ENCODE measurements at regions not wholly inside any gene's neighbourhood (a gene's known extent, or its start where the extent isn't known, plus 50 kb on each side); places are given as distances from the start of the nearest gene placed in this dataset.

DNA sequence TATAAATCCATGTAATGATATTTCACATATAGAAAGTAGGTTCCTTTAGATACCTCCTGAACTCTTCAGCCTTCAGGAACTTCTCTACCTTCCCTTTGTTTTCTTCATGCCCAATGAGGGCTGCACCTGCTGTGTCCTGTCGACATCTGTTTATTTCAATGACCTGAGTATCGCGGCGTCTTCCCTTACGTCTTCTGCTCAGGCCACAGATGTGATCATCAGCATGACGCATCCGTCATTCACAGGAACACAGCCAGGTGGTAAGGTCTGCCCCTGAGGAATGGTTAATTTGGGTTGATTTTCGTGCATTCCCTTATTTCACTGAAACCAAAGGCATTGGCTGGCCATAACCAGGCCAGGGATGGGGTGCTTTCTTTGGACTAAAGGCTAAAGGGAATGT lies 217.1 kb downstream of the MED10 start:
- DNase-seq, result no peak

DNA sequence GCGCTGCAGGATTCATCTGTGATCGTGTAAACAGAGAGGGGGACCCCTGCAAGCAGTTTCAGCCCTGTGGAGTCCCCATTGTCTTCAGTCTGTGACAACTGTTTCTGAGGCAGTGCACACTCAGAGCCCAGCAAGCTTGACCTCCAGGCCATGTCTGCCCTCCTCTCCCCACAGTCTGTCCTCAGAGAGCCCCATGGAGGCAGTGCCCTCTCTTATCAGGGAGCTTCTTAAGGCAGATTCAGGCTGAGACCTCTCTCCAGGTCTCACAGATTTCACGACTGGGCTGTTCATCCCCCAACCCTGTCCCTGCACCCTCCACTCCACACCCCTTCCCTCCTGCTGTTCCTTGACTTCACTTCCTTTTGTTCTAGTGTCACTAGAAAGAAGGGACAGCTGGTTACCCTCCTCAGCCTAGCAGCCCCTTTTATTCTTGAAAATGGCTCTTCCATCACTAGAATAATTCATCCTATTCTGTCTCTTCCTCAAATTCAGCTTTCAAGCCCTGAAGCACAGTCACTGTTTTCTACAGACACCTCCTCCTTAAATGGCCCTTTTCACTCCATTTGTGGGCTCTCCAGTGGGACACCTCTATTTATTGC lies 218.4 kb downstream of the MED10 start:
- DNase-seq, result no peak

DNA sequence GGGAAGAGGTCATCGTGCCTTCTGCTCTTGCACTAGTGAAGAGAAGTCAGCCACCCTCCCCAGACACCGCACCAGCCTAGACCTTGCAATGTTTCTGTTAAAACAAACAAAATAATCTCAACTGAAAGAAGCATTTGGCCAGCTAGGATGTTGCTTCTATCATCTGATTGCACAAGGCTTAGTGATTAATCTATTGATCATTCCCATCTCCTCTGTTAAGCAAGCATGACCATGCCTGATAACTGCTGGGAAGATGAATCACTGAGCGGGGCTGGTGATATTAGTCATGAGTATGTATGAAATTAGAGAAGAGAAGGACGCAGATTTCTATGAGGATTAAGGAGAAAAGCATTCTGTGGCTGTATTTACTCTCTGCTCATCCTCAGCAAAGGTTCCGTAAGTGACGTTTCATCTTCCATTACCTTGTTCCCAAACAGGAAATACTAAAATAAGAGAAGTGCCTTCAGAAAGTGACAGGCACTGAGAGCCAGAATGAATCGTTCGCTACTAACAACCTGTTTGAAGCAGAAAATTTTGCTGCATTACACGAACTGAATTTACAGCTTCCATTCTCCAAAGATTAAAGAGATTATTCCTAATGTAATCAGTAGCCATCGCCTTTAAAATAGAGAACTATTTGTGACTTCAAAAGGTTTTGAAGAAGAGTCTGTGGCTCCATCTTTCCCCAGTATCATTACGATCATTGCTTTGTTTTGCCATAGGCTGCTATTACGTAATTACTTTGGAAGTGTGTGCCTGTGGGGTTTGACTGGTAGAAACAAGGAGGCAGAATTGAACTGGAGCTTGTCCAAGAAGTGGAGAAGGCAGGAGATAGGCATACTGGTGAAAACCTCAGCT lies 219.1 kb downstream of the MED10 start:
- peak; percentile 97 for DNase-seq

DNA sequence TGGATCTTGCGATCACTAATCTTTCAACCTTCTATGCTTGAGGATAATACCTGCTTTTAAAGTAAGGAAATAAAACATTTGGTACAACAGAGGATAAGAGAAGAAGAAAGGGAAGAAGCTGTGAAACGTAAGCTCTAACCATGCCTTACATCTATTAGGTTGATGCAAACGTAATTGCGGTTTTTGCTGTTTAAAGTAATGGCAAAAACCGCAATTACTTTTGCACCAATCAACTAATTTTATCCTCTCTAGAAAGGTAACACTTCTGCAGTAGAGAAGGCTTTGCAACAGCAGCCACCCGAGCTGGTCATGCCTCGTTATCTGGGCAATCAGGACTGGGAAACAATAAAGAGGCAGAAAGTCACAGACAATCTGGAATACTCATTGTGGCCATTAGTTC lies 224.1 kb downstream of the MED10 start:
- no peak for DNase-seq

DNA sequence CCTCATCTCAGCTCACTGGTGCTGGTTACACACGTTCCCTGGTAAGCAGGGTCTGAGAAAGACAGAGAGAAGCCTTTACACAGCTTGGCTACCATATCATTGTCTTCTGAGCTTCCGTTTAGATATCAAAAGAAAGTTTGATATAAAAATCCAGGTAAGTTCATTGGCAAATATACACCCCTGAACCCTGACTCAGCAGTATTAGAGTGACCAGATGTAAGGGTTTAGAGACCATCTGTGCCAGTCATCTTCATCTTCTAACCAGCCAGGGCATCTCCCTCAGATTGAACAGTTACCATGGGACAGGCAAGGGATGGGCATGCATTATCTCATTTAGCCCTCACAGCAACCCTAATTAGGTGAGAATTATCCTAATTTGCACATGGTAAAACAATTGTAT lies 232.1 kb downstream of the MED10 start:
- no peak for DNase-seq

DNA sequence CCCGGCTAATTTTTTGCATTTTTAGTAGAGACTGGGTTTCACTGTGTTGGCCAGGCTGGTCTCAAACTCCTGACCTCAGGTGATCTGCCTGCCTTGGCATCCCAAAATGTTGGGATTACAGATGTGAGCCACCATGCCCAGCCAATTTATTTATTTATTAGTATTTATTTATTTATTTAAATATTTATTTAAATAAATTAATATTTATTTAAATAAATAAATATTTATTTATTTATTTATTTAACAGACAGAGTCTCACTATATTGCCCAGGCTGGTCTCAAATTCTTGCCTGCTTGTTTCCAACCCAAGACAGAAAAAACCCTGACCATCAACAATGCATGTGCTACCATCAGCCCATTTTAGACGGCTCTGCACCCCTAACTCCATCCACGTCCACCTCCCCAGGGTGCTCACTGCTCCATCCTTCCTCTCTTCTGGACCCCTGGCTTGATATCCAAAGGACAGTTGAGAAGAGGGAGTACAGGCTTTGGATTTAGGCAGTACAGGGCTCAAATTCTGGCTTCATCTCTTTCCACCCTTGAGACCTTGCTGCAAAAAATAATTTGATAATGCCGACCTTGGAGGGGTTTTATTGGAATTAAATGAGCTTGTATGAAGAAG lies 232.6 kb downstream of the MED10 start:
- DNase-seq, result no peak

DNA sequence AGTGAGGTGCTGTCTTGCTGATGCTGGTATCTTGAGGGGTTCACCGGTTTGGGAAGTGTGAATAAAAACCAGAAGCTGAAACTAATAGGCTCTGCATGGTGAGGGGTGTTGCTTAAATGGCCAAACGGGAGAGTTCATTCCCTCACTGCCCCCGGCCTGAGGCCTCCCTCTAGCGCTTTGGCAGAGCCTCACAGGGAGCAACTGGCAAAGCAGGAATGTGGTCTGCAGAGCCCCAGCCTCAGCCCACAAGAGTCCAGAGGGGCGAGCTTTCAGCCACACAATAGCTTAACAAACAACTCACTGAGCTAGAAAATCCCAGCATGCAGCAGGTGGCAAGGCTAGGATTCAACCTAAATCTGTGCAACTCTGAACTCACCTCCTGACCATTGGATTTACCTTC lies 234.8 kb downstream of the MED10 start:
- no peak for DNase-seq

DNA sequence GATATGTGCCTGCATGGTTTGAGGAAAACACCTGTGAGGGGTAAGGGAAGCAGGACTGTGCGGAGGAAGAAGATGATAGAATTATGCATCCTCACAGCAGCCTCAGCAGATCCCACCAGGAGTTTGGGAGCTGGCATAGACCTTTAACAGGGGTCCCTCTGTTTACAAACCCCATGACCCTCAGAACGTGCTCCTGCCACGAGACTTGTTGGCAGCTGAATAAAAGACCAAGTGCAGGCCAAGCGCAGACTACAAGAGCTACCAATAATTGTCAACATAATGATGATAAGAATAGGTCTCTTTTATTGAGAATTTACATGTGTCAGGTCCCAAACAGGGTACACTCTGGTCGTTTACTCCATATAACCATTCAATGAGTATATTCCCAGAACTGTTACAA lies 236.0 kb downstream of the MED10 start:
- DNase-seq, result no peak

DNA sequence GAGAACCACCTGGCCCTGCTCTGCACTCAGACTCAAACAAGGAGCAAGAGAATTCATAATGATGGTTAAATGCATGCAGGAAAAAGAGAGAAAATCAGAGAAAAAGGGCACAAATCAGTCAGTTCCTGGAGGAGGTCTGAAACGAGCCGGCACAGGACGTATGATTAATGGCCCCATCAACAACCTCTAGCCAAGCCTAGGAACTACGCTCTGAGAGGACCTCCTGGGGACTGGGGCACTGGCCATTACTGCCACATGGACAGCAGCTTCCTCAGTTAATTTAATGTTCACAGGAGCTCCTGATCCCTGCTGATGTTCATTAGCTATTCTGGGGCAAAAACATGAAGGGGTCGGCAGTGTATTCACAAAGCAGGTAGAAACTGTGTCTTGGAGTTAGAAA lies 238.1 kb downstream of the MED10 start:
- no peak for DNase-seq

DNA sequence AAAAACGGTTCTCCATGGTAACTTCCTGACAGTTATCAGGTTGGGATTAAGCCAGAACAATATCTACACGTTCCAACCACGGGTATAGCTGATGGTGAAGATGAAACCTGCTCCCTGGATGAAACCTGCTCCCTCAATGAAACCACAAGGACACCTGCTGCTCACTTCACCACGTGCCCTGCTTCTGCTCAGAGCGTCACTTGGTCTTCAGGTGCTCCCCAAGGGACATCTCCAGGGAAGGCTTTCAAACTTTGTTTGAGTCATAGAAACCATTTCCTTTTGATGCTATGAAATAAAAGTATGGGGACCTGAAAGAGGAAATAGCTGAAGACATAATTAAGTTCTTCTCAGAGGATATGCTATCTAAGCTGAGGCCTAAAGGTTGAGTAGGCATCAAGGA lies 242.4 kb downstream of the MED10 start:
- DNase-seq, result no peak

DNA sequence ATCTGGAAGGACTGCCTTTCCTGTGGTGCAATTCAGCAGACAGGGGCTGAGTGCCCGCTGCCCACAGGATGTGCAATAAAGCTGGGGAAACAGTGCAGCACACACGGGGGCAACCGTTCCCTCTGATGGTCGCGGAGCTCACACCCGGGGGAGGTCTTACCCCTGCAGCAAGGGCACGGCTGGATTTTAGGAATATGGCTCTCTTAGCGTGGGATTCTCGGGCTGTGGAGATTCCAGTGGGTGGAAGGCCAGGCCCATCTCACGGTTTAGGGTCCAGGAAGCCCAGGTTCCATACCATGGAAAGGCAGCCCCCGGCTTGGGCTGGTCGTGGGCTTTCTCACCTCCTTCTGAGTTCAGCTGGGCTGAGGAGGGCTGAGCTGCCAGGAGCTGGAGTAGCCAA lies 244.1 kb downstream of the MED10 start:
- DNase-seq, result no peak

DNA sequence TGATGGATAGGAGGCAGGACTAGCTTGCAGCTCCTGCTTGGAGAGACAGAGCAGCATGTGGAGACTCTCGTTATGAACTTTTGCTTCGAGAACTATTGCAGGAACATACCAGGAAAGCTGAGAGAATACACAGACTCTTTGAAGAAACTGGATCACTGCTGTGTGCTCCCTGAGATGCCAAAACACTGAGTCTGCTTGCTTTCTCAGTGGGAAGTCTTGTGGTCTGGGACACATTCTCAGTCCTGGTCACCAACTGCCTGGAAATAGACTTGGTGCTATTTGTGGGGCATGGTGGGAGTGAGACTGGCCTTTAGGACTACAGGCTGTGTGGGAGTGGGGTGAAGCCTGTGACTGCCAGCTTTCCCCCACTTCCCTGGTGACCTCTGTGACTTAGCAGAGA lies 252.6 kb downstream of the MED10 start:
- DNase-seq, result no peak

DNA sequence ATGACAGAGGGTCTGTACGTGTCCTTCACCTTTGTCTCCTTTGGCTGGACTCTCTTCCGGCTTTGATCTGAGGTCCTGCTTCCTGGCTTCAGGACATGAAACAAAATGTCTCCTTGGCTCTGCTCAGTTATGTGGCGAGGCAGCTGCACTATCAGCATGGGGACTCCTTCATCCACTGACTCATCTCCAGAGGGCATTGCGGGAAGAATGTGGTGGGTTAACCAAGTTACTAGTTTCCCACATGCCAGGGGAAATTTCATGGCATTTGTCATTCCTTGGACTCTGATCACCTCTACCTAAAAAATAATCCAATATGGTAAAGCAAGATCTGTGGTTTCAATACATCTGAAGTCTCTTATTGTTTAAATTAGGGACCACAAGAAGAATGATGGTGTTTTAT lies 259.7 kb downstream of the MED10 start:
- DNase-seq, result no peak

DNA sequence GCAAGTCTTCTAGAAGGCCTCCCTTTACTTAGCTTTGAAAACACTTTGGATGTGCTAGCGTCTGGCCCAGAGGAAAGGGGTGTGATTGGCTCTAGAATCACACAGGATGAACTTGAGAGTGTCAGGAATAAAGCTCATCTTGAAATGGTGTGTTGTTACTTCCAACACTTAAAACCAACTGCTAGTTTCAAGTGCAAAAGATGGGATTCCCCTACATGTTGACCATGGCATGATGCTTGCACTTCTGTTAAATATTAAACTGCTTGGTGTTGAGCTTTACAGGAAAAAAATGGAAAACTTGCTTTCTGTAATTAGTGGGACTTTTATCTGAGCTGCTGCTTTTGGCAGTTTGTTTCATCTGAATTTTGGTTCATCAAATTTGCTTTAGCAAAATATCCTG lies 261.1 kb downstream of the MED10 start:
- no peak for DNase-seq

DNA sequence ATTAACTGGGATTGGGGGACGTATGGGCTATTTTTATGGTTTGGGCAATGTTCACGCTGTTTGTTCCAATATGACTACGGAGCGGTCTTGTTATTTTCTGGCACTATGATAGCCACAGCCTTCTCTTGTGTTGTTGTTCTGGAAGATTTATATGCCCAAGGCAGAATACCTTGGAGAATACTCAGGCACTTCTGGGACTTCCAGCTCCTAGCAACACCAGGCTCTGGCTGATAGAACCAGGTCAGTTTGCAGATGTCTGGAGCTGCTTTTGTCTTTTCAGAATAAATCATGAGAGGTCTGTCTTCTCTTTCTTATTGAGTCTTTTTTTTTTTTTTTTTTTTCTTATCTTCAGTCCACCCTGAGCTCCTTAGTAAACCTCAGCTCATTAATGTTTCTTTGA lies 262.5 kb downstream of the MED10 start:
- DNase-seq, result no peak

DNA sequence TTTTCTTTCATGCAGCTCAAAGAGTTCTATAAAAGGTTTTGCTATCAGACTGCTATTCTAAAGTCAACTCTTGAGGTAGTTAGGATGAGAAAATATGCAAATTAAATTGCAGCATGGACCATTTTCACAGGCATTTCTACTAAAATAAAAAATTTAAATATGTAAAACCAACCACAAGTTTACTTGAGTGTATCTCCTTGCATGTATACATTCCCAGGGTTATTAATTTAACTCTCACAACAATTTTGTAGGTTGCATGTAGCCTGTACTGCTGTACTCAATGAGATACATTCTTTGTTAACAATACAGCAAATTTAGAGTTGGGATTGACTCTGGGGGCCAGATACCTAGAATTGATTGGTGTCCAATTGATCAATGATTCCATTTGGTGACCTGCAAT lies 265.8 kb downstream of the MED10 start:
- no peak for DNase-seq

DNA sequence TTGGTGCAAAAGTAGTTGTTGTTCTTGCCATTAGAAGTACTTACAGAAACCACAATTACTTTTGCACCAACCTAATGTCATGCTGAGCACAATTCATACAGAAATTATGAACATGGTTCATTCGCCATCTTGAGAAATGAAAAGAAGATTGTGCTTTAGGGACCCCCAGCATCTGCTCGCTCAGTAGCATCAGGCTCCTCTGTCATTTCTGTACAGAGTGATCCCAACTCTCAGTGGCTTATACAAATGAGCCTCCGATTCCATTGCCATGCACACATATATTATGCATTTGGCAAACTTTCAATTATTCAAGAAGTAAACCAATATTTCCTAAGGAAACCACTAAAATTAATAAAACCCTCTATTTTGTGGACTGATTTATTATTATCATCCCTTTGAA lies 266.2 kb downstream of the MED10 start:
- DNase-seq, result no peak

DNA sequence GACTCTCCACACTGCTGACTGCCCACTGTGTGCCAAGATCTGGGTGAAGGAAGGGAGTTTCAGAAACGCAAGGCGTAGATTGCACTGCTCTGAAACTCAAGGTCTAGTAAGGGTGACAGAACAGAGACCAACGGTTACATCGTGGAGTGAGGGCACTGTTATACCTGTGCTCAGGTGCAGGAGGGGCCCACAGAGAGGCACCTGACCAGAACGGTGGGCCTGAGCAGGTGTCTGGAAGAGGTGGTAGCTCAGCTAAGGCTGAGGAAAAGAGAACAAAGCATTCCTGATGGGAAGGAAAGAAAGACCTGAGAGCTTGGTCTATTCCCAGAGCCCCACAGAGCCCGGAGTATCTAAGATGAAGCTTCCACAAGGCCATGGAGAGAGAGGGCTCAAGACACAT lies 267.2 kb downstream of the MED10 start:
- no peak for DNase-seq

DNA sequence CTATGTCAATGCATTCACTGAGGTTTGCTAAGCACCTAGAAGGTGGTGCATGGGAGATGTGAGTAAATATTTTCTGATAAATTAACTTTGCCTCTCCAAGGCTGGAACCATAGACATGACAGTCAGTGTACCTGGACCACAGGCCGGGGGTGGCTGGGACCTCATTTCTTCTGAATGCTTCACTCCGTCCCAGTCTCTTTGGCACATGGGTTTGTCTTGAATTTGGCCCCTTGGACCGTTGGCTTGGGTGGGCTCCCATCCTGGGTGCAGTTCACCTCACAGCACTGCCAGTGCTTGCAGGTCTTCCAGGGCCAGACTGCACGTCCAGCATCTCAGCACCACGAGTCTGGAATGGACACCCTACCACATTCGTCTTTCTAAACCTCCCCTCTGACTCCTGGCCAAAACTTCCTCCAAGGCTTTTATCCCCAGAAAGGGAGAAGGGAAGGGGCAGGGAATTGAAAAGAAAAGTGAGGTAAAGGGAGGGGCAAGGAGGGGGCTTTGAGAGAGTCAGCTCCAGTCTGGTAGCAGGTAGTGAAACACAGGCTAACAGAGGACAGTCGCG lies 267.8 kb downstream of the MED10 start:
- DNase-seq, result no peak

DNA sequence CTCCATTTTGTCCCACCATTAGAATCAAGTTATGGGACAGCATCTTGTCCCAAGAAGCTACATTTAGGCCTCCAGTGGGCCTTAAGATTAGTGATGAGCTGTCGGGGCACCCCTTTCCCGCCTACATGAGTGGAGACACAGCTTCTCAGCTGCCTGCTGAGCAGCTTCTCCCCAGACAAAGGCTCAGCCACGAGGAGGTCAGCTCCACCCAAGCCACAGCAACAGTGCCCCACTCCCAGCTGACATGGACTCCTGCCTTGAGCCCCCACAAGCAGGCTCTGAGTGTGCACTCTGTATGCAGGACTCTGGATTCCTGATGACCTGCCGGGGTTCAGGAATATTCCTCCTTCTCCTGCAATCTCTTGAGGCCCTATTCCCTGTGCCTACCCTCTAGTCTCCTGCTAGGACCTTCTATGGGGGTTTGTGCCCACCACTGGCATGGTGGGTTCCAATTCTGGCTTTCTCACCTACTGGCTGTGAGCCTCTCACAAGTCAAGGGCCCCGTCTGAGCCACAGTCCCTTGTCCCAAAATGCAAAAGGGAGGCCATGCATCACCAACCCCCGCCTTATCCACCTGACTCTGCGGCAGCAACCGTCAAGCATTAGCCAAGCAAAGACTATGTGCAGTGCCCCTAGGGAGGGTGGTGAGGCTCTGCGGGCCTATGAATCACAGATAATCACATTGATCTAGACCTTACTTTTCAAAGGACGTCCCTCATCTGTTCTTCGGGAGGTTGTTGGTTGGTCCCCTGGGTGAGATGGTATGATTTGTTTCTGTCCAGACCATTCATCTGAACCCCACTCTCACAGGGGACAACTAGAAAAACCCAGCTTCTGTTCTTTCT lies 269.1 kb downstream of the MED10 start:
- DNase-seq, result no peak

DNA sequence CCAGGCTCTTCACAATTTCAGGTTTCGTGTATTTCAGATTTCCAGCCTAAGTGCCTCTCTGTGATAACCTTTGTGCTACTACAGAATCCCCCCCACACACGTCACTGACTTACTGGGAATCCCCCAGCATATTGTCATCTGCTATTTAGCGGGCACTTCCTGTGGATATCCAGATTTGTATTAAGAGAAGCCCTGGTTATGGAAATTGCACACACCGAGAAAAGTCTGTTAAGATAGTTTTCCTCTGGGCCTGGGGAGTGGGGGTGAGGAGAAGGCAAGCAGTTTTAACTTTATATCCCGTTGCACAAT lies 269.9 kb downstream of the MED10 start:
- DNase-seq, result no peak

DNA sequence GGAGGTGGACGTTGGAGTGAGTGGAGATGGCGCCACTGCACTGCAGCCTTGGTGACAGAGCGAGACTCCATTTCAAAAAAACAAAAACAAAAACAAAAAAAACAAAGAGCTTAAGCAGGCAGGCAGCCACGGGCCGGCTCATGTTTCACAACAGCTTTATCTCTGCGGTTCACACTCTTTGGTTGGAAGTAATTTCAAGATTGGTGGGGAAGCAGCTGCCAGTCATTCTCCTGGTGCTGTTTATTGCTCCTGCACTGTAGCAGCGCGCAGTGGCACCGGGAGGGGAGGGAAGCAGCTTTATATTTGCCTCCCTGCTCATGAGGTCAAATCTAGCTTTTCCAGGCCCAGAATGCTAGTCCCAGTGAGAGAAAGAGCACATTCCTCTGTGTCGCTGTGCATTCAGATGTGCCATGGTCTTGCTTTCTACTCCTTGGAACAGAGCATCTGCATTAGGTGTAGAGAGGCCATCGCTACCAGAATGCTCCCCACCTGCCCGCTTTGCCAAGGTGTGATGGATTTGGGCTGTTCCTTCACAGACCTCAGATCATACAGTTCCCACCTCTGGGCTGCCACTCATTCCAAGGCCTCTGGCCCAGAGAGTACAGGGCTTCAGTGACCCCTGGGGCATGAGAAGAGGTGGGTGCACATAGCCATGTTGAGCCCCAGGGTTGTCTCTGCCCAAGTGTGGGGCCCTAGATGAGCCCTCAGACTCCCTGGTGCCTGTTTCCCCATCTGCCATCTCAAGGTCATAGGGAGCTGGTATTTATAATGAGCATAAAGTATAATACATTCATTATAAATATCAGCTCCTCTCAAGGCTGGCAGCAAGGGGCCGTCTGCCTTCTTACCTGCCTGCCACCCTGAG lies 270.4 kb downstream of the MED10 start:
- DNase-seq, result no peak

Data from fibroblast of skin of right biceps (primary cell).